Testis (tissue), 2 donors: ENCODE measurements at regions not wholly inside any gene's neighbourhood (a gene's known extent, or its start where the extent isn't known, plus 50 kb on each side); places are given as distances from the start of the nearest gene placed in this dataset.

Experiments used
- DNase-seq: peaks from one replicate; pipeline ENCODE4 v3.0.0-alpha.2; 2019
- H3K27ac ChIP-seq, 2 donors: fragments of 200-600 bp; sonication (generic); one replicate each; pipeline ENCODE4 v1.5.1; 2019
- H3K27me3 ChIP-seq: fragments of 200-600 bp; sonication (generic); one replicate; pipeline ENCODE4 v1.5.1; 2019
- H3K36me3 ChIP-seq: fragments of 200-600 bp; sonication (generic); one replicate; pipeline ENCODE4 v1.5.1; 2017; ENCODE audit warnings: low read depth; ENCODE audit errors: missing control alignments
- H3K4me1 ChIP-seq: fragments of 200-600 bp; sonication (generic); one replicate; pipeline ENCODE4 v1.5.1; 2019
- H3K4me3 ChIP-seq, 2 donors: fragments of 200-600 bp; sonication (generic); one replicate each; pipeline ENCODE4 v1.5.1; 2017 to 2019
- H3K9me3 ChIP-seq: fragments of 200-600 bp; sonication (generic); one replicate; pipeline ENCODE4 v1.5.1; 2017
- CTCF ChIP-seq, 3 experiments: fragments of 450-650 bp in 2 of 3; fragments of 200-600 bp in 1 of 3; sonication (generic) in 1 of 3; IDR thresholded peaks; one replicate each; pipeline ENCODE4 v1.5.1; 2016 to 2019; ENCODE audit warnings: antibody characterized with exemption in 3 of 3, mild to moderate bottlenecking in 2 of 3, moderate library complexity in 1 of 3
- POLR2A ChIP-seq: fragments of 450-650 bp; IDR thresholded peaks from one replicate; pipeline ENCODE4 v1.6.1; 2017; ENCODE audit warnings: antibody characterized with exemption, mild to moderate bottlenecking, moderate library complexity
- WGBS, 2 donors: methylation state at CpG; one replicate each; pipeline ENCODE4 v1.1.5; 2018; 5-methylcytosine and 5-hydroxymethylcytosine counted together
- intact Hi-C: fragments of 100-400 bp; cut with DNase I; formaldehyde crosslinking; loops from one replicate; pipeline ENCODE4 v1.15.1; 2023; ENCODE audit warnings: low total_unique reads

GRCh38 chr15:39432912-39433348 lies 147.9 kb upstream of the THBS1 start:
- H3K4me1 ChIP-seq, result peaks cover 5% of the 10 kb centered on the region
- TF ChIP-seq CTCF (IDR thresholded peaks at IDR 0.05) (no peak), POLR2A (no peak)
- H3K36me3 ChIP-seq, result no peaks in the 10 kb centered on the region
- no peak overlapping the region for H3K27ac ChIP-seq
- no peak for DNase-seq
- intact Hi-C loops, result no loop called here
- no peaks in the 10 kb centered on the region for H3K27me3 ChIP-seq
- 41 to 43% methylated on average over 2 to 3 of the region's 3 CpGs for WGBS, 2 donors
- no peak overlapping the region for H3K4me3 ChIP-seq
- H3K9me3 ChIP-seq, result no peaks in the 10 kb centered on the region

GRCh38 chr15:39433376-39433775 lies 147.5 kb upstream of the THBS1 start:
- Histone ChIP-seq H3K4me3 (no peak overlapping the region), H3K27ac (no peak overlapping the region), H3K27me3 (no peaks in the 10 kb centered on the region), H3K36me3 (no peaks in the 10 kb centered on the region), H3K4me1 (peaks cover 4% of the 10 kb centered on the region), H3K9me3 (no peaks in the 10 kb centered on the region)
- 37 to 61% methylated on average over 2 of the region's 2 CpGs for WGBS, 2 donors
- DNase-seq, result no peak
- intact Hi-C loops, result no loop called here
- TF ChIP-seq POLR2A (no peak), CTCF (IDR thresholded peaks at IDR 0.05) (no peak)

DNA sequence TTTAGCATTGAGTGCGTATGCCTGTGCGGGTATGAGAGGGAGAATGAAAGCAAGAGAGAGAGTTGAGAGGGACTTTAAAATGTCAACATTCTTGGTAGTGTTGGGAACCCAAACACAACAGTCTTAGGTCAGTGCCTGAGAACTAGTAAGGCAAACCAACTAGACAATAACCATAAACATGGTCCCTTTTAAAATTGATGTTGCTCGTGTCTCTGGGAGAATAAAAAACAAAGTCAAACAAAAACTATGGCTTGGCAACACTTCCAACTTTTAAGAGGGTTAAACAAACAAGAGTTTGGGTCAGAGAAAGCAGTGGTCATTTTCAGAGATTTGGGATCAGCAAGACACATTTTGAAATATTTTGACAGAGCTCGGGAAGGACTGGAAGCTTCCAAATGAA lies 146.7 kb upstream of the THBS1 start:
- intact Hi-C loops, result no loop called here
- no peak overlapping the region for H3K27ac ChIP-seq
- no peaks in the 10 kb centered on the region for H3K36me3 ChIP-seq
- WGBS, 2 donors, result 80 to 81% methylated on average over 4 of the region's 4 CpGs
- no peaks in the 10 kb centered on the region for H3K9me3 ChIP-seq
- DNase-seq, result no peak
- peaks cover 4% of the 10 kb centered on the region for H3K4me1 ChIP-seq
- H3K27me3 ChIP-seq, result no peaks in the 10 kb centered on the region
- TF ChIP-seq CTCF (IDR thresholded peaks at IDR 0.05), result no peak
- TF ChIP-seq POLR2A, result no peak
- H3K4me3 ChIP-seq, result no peak overlapping the region

DNA sequence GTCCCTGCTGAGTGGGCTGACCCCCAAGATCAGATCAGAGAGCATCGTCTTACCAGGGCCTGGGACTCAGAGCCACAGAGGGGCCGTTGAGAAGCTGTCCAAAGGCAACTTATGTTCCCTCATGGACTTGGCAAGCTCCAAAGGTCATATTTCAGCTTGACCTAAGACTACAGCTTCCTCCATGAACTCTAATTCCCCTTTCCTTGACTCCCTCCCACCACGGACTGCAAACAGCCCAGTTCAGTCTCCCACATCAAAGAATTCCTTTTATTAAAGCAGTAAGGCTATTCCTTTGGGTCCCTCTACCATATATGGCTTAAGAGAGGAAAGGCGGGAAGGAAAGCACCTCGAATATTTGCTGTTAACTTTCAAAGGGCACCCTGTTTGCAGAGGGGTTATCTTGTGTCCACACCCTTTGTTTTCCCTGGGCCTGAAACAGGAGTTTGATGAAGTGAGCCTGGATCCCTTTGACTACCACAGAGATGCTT lies 146.1 kb upstream of the THBS1 start:
- Histone ChIP-seq H3K4me1 (peaks cover 2% of the 10 kb centered on the region), H3K4me3 (no peak overlapping the region), H3K27ac (no peak overlapping the region), H3K36me3 (no peaks in the 10 kb centered on the region), H3K9me3 (no peaks in the 10 kb centered on the region), H3K27me3 (no peaks in the 10 kb centered on the region)
- no peak for DNase-seq
- intact Hi-C loops, result no loop called here
- TF ChIP-seq POLR2A, result no peak
- no peak for TF ChIP-seq CTCF (IDR thresholded peaks at IDR 0.05)
- 53% methylated on average over 5 of the region's 5 CpGs for WGBS, 2 donors

DNA sequence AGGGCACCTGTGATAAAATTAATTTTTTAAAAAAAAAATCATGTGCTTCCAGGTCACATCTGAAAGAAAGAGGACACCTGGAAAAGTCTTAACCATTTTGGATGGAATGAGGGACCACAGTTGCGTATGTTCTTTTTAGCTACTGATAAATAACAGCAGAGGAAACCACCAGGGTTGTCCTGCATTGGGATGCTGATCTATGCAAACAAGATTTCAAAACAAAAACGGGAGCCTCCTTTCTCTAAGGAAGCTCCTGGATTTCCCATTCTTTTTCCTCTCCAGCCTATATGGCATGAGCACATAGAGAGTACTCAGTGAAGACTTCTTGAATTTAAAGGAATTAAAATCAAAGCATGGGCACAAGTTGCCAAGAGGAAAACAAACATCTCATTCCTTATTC lies 145.6 kb upstream of the THBS1 start:
- Histone ChIP-seq H3K4me1 (no peaks in the 10 kb centered on the region), H3K4me3 (no peak overlapping the region), H3K27me3 (no peaks in the 10 kb centered on the region), H3K9me3 (no peaks in the 10 kb centered on the region), H3K27ac (no peak overlapping the region), H3K36me3 (no peaks in the 10 kb centered on the region)
- no peak for DNase-seq
- 72 to 76% methylated on average over 2 of the region's 2 CpGs for WGBS, 2 donors
- intact Hi-C loops, result no loop called here
- TF ChIP-seq CTCF (IDR thresholded peaks at IDR 0.05), result no peak
- TF ChIP-seq POLR2A, result no peak
